WERI-Rb-1 (cell line): ENCODE measurements at regions not wholly inside any gene's neighbourhood (a gene's known extent, or its start where the extent isn't known, plus 50 kb on each side); places are given as distances from the start of the nearest gene placed in this dataset.

Experiments
- DNase-seq: peaks from one replicate; pipeline ENCODE4 v3.0.0-alpha.2; 2020
- H3K27ac ChIP-seq: fragments of 250-450 bp; sonication (Bioruptor Pico); 2 replicates; pipeline ENCODE4 v1.5.1; 2020; ENCODE audit warnings: mild to moderate bottlenecking, moderate library complexity
- H3K27me3 ChIP-seq: fragments of 250-450 bp; sonication (Bioruptor Pico); 2 replicates; pipeline ENCODE4 v1.5.1; 2021; ENCODE audit warnings: mild to moderate bottlenecking, low read depth, moderate library complexity; ENCODE audit not compliant: insufficient read depth, severe bottlenecking
- H3K36me3 ChIP-seq: fragments of 250-450 bp; sonication (Bioruptor Pico); 2 replicates; pipeline ENCODE4 v1.5.1; 2020; ENCODE audit warnings: mild to moderate bottlenecking, moderate library complexity
- H3K4me3 ChIP-seq: 2 replicates; pipeline ENCODE4 v1.5.1; 2011; ENCODE audit warnings: low read depth, mild to moderate bottlenecking, control low read depth, low read length
- H3K9me3 ChIP-seq: fragments of 250-450 bp; sonication (Bioruptor Pico); 2 replicates; pipeline ENCODE4 v1.5.1; 2021; ENCODE audit warnings: mild to moderate bottlenecking, moderate library complexity; ENCODE audit not compliant: severe bottlenecking
- CTCF ChIP-seq: IDR thresholded peaks from 2 replicates; pipeline ENCODE4 v1.5.1; 2011; ENCODE audit warnings: low read depth, mild to moderate bottlenecking, control low read depth, inconsistent platforms, low read length

- no peak for DNase-seq
- H3K9me3 ChIP-seq: no peaks in the 10 kb centered on the region
Observed at GRCh38 chr14:58788655-58789503, 151.1 kb downstream of the DACT1 start.

GRCh38 chr14:58789736-58790135 is 152.0 kb downstream of the DACT1 start:
- no peak overlapping the region for H3K4me3 ChIP-seq
- no peak for TF ChIP-seq CTCF
- no peak overlapping the region for H3K27ac ChIP-seq
- DNase-seq: no peak
- H3K9me3 ChIP-seq: no peaks in the 10 kb centered on the region
- no peaks in the 10 kb centered on the region for H3K27me3 ChIP-seq
- no peaks in the 10 kb centered on the region for H3K36me3 ChIP-seq

More at GRCh38 chr14:58788655-58789503, 151.1 kb downstream of the DACT1 start:
- H3K36me3 ChIP-seq: no peaks in the 10 kb centered on the region
- TF ChIP-seq CTCF: no peak
- H3K27me3 ChIP-seq: no peaks in the 10 kb centered on the region
- no peak overlapping the region for H3K4me3 ChIP-seq
- H3K27ac ChIP-seq: no peak overlapping the region

GRCh38 chr14:58792416-58792815 is 154.7 kb downstream of the DACT1 start:
- H3K9me3 ChIP-seq: no peaks in the 10 kb centered on the region
- H3K27ac ChIP-seq: no peak overlapping the region
- TF ChIP-seq CTCF: no peak
- H3K4me3 ChIP-seq: no peak overlapping the region
- H3K27me3 ChIP-seq: no peaks in the 10 kb centered on the region
- no peaks in the 10 kb centered on the region for H3K36me3 ChIP-seq
- no peak for DNase-seq

- H3K27ac ChIP-seq: no peak overlapping the region
- no peaks in the 10 kb centered on the region for H3K9me3 ChIP-seq
- no peak overlapping the region for H3K4me3 ChIP-seq
- TF ChIP-seq CTCF: no peak
- no peaks in the 10 kb centered on the region for H3K36me3 ChIP-seq
- H3K27me3 ChIP-seq: no peaks in the 10 kb centered on the region
- no peak for DNase-seq
Observed at GRCh38 chr14:58793131-58793740, 155.5 kb downstream of the DACT1 start.

GRCh38 chr14:58794993-58795762 is 157.4 kb downstream of the DACT1 start:
- H3K9me3 ChIP-seq: no peaks in the 10 kb centered on the region
- H3K36me3 ChIP-seq: no peaks in the 10 kb centered on the region
- no peak for DNase-seq
- H3K27me3 ChIP-seq: no peaks in the 10 kb centered on the region
- no peak for TF ChIP-seq CTCF
- no peak overlapping the region for H3K4me3 ChIP-seq
- H3K27ac ChIP-seq: no peak overlapping the region
